ENCODE measurements at regions not wholly inside any gene's neighbourhood (a gene's known extent, or its start where the extent isn't known, plus 50 kb on each side); places are given as distances from the start of the nearest gene placed in this dataset.

DNA sequence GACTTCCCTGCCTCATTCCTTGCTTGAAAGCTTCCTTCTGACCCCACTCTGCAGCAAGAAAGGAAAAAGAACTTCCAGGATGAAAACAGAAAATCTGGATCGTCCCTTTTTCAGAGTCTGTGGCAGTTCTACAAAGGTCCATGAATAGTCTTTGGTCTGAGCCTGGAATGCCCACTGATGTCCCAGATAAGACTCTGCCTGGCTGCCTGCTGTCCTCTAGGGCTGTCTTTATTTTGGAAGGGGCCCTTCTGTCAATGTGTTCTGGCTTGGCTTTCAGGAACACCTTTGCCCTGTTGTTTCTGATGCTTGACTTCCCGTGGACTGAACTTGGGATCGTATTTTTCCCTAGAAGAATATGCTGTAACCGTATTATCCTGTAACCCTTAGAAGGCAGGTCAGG, 114.7 kb upstream of the LNX1 start:
- no peak for TF ChIP-seq POLR2A (IDR thresholded peaks at IDR 0.05)
- TF ChIP-seq, protein P1, sequence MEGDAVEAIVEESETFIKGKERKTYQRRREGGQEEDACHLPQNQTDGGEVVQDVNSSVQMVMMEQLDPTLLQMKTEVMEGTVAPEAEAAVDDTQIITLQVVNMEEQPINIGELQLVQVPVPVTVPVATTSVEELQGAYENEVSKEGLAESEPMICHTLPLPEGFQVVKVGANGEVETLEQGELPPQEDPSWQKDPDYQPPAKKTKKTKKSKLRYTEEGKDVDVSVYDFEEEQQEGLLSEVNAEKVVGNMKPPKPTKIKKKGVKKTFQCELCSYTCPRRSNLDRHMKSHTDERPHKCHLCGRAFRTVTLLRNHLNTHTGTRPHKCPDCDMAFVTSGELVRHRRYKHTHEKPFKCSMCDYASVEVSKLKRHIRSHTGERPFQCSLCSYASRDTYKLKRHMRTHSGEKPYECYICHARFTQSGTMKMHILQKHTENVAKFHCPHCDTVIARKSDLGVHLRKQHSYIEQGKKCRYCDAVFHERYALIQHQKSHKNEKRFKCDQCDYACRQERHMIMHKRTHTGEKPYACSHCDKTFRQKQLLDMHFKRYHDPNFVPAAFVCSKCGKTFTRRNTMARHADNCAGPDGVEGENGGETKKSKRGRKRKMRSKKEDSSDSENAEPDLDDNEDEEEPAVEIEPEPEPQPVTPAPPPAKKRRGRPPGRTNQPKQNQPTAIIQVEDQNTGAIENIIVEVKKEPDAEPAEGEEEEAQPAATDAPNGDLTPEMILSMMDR (IDR thresholded peaks at IDR 0.05 in 4 of 5, conservative IDR thresholded peaks at IDR 0.05 in 1 of 5): no peak
- in situ Hi-C loops (cut with MboI; ENCODE audit: low sequenced_read_pairs in 4 of 4): loop anchor here in 2 of 4 donors (10.0 to 25.0 kb wide), 2 partner anchors 519 to 531 kb away; partner anchors contain the start of gene PDGFRA (in 2 of the 2)
- intact Hi-C loops (cut with DNase I; ENCODE audit: low total_unique reads): loop anchor here (10.0 kb wide), 3 partner anchors 199 to 519 kb away; partner anchors contain the start of gene PDGFRA
- DNase-seq (no peak), ATAC-seq (no peak)
- peaks cover 12 to 21% of the 10 kb centered on the region in 2 donors for H3K4me1 ChIP-seq
- H3K36me3 ChIP-seq: no peaks in the 10 kb centered on the region
- H3K4me3 ChIP-seq: no peak overlapping the region
- no peaks in the 10 kb centered on the region for H3K9me3 ChIP-seq
- no peak overlapping the region for H3K27ac ChIP-seq
- H3K27me3 ChIP-seq: no peaks in the 10 kb centered on the region

DNA sequence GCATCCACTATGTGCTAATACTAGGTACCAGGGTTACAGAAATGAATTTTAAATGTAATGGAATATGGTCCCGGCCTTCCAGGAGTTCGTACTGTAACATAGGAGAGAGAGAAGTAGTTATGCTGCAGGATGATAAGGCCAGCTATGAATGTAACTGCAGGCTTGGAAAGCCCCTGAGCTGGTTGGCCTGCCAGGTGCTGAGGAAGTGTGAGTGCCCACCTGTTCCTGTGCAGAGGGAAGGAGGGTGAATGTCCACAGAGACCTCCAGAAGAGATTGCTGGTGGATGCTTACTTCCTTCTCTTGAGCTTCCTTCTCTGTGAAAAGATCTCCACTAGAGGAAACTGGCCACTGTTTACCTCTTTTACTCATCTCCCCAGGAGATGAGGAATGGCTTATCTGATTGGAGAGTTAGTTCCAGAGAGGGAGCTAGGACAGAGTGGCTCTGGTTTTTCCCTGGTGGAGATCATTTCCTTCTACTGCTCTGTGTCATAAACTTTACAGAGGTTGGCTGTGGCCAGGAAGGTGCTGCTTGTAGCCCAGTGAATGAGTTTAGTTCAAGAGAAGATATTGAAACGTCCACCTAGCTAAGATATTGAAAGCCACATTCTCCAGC, 114.0 kb upstream of the LNX1 start:
- in situ Hi-C loops (cut with MboI; ENCODE audit: low sequenced_read_pairs in 4 of 4): loop anchor here in 2 of 4 donors (10.0 to 25.0 kb wide), 2 partner anchors 520 to 532 kb away; partner anchors contain the start of gene PDGFRA (in 2 of the 2)
- H3K27ac ChIP-seq: no peak overlapping the region
- no peak for ATAC-seq

DNA sequence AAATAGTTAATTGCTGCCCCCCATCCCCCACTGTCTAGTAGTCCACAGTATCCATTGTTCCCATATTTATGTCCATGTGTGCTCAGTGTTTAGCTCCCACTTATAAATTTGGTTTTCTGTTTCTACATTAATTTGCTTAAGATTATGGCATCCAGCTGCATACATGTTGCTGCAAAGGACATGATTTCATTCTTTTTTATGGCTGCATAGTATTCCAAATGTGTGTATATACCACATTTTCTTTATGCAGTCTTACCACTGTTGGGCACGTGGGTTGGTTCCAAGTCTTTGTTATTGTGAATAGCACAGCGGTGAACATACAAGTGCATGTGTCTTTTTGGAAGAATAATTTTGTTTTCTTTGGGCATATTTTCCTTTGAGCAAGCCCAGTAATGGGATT, 113.0 kb upstream of the LNX1 start:
- Histone ChIP-seq H3K4me3 (no peak overlapping the region), H3K27ac (no peak overlapping the region), H3K36me3 (no peaks in the 10 kb centered on the region), H3K4me1 (peaks cover 12 to 21% of the 10 kb centered on the region in 2 donors), H3K27me3 (no peaks in the 10 kb centered on the region), H3K9me3 (no peaks in the 10 kb centered on the region)
- no peak for DNase-seq
- no peak for ATAC-seq
- no peak for TF ChIP-seq POLR2A (IDR thresholded peaks at IDR 0.05)
- TF ChIP-seq, protein P1 (IDR thresholded peaks at IDR 0.05 in 4 of 5, conservative IDR thresholded peaks at IDR 0.05 in 1 of 5): no peak
- intact Hi-C loops (cut with DNase I; ENCODE audit: low total_unique reads): loop anchor here (10.0 kb wide), 3 partner anchors 200 to 520 kb away; partner anchors contain the start of gene PDGFRA
- in situ Hi-C loops (cut with MboI; ENCODE audit: low sequenced_read_pairs in 4 of 4): loop anchor here in 2 of 4 donors (10.0 to 25.0 kb wide), 2 partner anchors 520 to 533 kb away; partner anchors contain the start of gene PDGFRA (in 2 of the 2)

More for the DNA sequence above, 114.0 kb upstream of the LNX1 start:
- H3K9me3 ChIP-seq: no peaks in the 10 kb centered on the region
- DNase-seq: no peak
- H3K4me3 ChIP-seq: no peak overlapping the region
- no peaks in the 10 kb centered on the region for H3K36me3 ChIP-seq
- peaks cover 12 to 21% of the 10 kb centered on the region in 2 donors for H3K4me1 ChIP-seq
- H3K27me3 ChIP-seq: no peaks in the 10 kb centered on the region
- intact Hi-C loops (cut with DNase I; ENCODE audit: low total_unique reads): loop anchor here (10.0 kb wide), 3 partner anchors 200 to 520 kb away; partner anchors contain the start of gene PDGFRA
- TF ChIP-seq, protein P1 (IDR thresholded peaks at IDR 0.05 in 4 of 5, conservative IDR thresholded peaks at IDR 0.05 in 1 of 5): no peak
- no peak for TF ChIP-seq POLR2A (IDR thresholded peaks at IDR 0.05)

DNA sequence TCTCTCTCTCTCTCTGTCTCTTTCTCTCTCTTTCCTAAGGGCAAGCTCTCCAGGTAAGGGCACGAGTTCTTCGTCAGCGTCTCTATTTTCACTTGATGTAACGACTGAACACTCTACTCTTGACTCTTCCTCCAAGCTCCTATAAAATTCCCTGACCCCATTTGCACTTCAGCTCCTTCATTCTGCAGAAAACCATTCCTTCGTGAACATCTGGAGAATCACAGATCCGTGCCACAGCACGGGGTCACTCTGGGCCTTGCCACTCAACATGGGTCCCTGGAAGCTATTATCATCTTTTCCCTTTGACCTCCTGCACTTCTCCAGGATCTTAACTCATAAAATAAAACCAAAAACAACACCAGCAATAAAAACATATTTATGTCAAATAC, 112.0 kb upstream of the LNX1 start:
- in situ Hi-C loops (cut with MboI; ENCODE audit: low sequenced_read_pairs in 4 of 4) (loop anchor here in 2 of 4 donors (10.0 to 25.0 kb wide), 2 partner anchors 522 to 534 kb away; partner anchors contain the start of gene PDGFRA (in 2 of the 2)), intact Hi-C loops (cut with DNase I; ENCODE audit: low total_unique reads) (loop anchor here (10.0 kb wide), 3 partner anchors 202 to 522 kb away; partner anchors contain the start of gene PDGFRA)
- no peaks in the 10 kb centered on the region for H3K27me3 ChIP-seq
- ATAC-seq: no peak
- H3K4me3 ChIP-seq: peak overlapping the region in 2 of 4 donors; percentile 44 to 50
- H3K27ac ChIP-seq: peak overlapping the region; percentile 45 to 71 (median 58)
- no peaks in the 10 kb centered on the region for H3K36me3 ChIP-seq
- TF ChIP-seq, protein P1 (IDR thresholded peaks at IDR 0.05 in 4 of 5, conservative IDR thresholded peaks at IDR 0.05 in 1 of 5): no peak
- no peak for TF ChIP-seq POLR2A (IDR thresholded peaks at IDR 0.05)
- no peaks in the 10 kb centered on the region for H3K9me3 ChIP-seq
- peaks cover 12 to 21% of the 10 kb centered on the region in 2 donors for H3K4me1 ChIP-seq
- no peak for DNase-seq

Data from gastrocnemius medialis (tissue), 4 donors.